Gastroesophageal sphincter (tissue), 4 donors: ENCODE measurements at regions not wholly inside any gene's neighbourhood (a gene's known extent, or its start where the extent isn't known, plus 50 kb on each side); places are given as distances from the start of the nearest gene placed in this dataset.
"Not testable (repeated sequence)": the region's sequence is repeated elsewhere in the genome, so short reads cannot be mapped to it uniquely, and the experiment has no call there.

Experiments used
- ATAC-seq: fragments of 150-250 bp; one replicate; pipeline ENCODE4 v1.9.1; 2016; ENCODE audit warnings: mild to moderate bottlenecking, moderate library complexity
- H3K27ac ChIP-seq, 4 donors: fragments of 200-600 bp; sonication (generic) in 3 of 4; 1 replicate in 3 of 4; 2 replicates in 1 of 4; pipeline ENCODE4 v1.5.1; 2016 to 2019
- H3K27me3 ChIP-seq: fragments of 200-600 bp; sonication (generic); one replicate; pipeline ENCODE4 v1.5.1; 2019
- H3K36me3 ChIP-seq, 2 donors: fragments of 200-600 bp; sonication (generic); one replicate each; pipeline ENCODE4 v1.5.1; 2019; ENCODE audit warnings: control low read depth in 1 of 2
- H3K4me1 ChIP-seq, 3 donors: fragments of 200-600 bp; sonication (generic); 1 replicate in 2 of 3; 2 replicates in 1 of 3; pipeline ENCODE4 v1.5.1; 2016 to 2019; ENCODE audit warnings: control low read depth in 2 of 3
- H3K4me3 ChIP-seq, 2 donors: fragments of 200-600 bp; sonication (generic); one replicate each; pipeline ENCODE4 v1.5.1; 2019; ENCODE audit warnings: mild to moderate bottlenecking in 1 of 2, moderate library complexity in 1 of 2
- H3K9me3 ChIP-seq, 3 donors: fragments of 200-600 bp; sonication (generic); one replicate each; pipeline ENCODE4 v1.5.1; 2017 to 2019; ENCODE audit warnings: control low read depth in 2 of 3
- EP300 ChIP-seq: sonication (generic); formaldehyde crosslinking; IDR thresholded peaks from one replicate; pipeline ENCODE4 v1.6.1; 2017; ENCODE audit warnings: antibody characterized with exemption, mild to moderate bottlenecking
- POLR2A ChIP-seq, 2 donors: fragments of 450-650 bp; IDR thresholded peaks; one replicate each; pipeline ENCODE4 v1.6.1; 2017; ENCODE audit warnings: antibody characterized with exemption in 2 of 2, mild to moderate bottlenecking in 2 of 2, moderate library complexity in 1 of 2
- POLR2AphosphoS5 ChIP-seq: sonication (generic); formaldehyde crosslinking; IDR thresholded peaks from one replicate; pipeline ENCODE4 v1.6.1; 2017; ENCODE audit warnings: antibody characterized with exemption
- WGBS, 2 donors: methylation state at CpG; one replicate each; pipeline ENCODE4 v1.1.5; 2018; ENCODE audit warnings: low coverage in 1 of 2; 5-methylcytosine and 5-hydroxymethylcytosine counted together
- TF ChIP-seq, protein P1 (sequence below), 4 experiments: fragments of 200-600 bp in 2 of 4; fragments of 450-650 bp in 2 of 4; sonication (generic) in 1 of 4; IDR thresholded peaks; one replicate each; pipeline ENCODE4 v1.5.1; 2017 to 2019; ENCODE audit warnings: antibody characterized with exemption in 4 of 4, mild to moderate bottlenecking in 2 of 4, moderate library complexity in 2 of 4

DNA sequence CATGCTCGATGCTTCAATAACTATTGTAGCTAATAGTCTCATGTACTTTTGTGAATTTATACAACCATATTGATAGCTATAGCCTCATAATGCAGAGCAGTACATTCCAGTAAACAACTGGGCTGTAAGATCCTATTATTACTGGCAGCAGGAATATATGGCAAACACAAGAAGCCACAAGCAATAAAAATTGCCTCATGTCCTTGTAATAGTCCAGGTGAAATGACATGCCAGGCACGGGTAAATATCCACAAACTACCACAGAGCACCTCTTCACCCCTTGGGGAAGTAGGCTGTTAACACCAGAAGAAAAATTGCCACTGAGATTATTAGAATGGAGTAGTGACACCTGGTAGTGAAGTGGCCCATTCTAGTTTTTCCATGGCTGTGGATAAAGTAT is 158.3 kb downstream of the MTX2 start:
- 64 to 67% methylated on average over 2 of the region's 2 CpGs for WGBS, 2 donors
- no peaks in the 10 kb centered on the region for H3K4me1 ChIP-seq
- no peak for ATAC-seq
- H3K4me3 ChIP-seq: no peak overlapping the region
- H3K36me3 ChIP-seq: no peaks in the 10 kb centered on the region
- H3K27ac ChIP-seq: no peak overlapping the region
- TF ChIP-seq, protein P1, sequence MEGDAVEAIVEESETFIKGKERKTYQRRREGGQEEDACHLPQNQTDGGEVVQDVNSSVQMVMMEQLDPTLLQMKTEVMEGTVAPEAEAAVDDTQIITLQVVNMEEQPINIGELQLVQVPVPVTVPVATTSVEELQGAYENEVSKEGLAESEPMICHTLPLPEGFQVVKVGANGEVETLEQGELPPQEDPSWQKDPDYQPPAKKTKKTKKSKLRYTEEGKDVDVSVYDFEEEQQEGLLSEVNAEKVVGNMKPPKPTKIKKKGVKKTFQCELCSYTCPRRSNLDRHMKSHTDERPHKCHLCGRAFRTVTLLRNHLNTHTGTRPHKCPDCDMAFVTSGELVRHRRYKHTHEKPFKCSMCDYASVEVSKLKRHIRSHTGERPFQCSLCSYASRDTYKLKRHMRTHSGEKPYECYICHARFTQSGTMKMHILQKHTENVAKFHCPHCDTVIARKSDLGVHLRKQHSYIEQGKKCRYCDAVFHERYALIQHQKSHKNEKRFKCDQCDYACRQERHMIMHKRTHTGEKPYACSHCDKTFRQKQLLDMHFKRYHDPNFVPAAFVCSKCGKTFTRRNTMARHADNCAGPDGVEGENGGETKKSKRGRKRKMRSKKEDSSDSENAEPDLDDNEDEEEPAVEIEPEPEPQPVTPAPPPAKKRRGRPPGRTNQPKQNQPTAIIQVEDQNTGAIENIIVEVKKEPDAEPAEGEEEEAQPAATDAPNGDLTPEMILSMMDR (IDR thresholded peaks at IDR 0.05): no peak
- no peak for TF ChIP-seq POLR2A (IDR thresholded peaks at IDR 0.05)
- TF ChIP-seq EP300: no peak
- no peak for TF ChIP-seq POLR2AphosphoS5
- H3K9me3 ChIP-seq: no peaks in the 10 kb centered on the region
- no peaks in the 10 kb centered on the region for H3K27me3 ChIP-seq

DNA sequence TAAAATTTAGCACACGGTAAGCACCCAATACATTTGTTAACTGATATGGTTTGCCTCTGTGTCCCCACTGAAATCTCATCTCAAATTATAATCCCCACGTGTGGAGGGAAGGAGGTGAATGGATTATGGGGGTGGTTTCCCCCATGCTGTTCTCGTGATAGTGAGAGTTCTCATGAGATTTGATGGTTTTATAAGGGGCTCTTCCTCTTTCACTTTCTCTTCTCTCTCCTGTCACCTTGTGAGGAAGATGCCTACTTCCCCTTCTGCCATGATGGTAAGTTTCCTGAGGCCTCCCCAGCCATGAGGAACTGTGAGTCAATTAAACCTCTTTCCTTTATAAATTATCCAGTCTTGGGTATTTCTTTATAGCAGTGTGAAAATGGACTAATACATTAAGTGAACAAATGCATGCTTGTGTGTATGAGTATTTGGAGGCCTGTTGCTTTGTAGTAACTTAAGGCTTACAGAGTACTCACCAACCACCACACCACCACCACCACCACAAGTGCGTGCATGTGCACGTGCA is 159.8 kb downstream of the MTX2 start:
- peaks cover 0 to 12% (median 0%) of the 10 kb centered on the region in 3 donors for H3K9me3 ChIP-seq
- ATAC-seq, H3K36me3 ChIP-seq, H3K4me3 ChIP-seq, H3K4me1 ChIP-seq, H3K27ac ChIP-seq, H3K27me3 ChIP-seq: not testable (repeated sequence)
- 38 to 78% methylated on average over 1 to 5 of the region's 5 CpGs for whole genome bisulfite sequencing, 2 donors

- WGBS, 2 donors: 75 to 77% methylated on average over 2 of the region's 2 CpGs
- Histone ChIP-seq H3K36me3 (no peaks in the 10 kb centered on the region), H3K4me1 (no peaks in the 10 kb centered on the region), H3K9me3 (peaks cover 0 to 12% (median 0%) of the 10 kb centered on the region in 3 donors), H3K4me3 (no peak overlapping the region), H3K27me3 (peaks cover 4% of the 10 kb centered on the region), H3K27ac (no peak overlapping the region)
- TF ChIP-seq EP300 (no peak), POLR2A (IDR thresholded peaks at IDR 0.05) (no peak), POLR2AphosphoS5 (no peak)
- TF ChIP-seq, protein P1 (IDR thresholded peaks at IDR 0.05): no peak
- no peak for ATAC-seq
Observed at GRCh38 chr2:176432434-176432833, 163.2 kb downstream of the MTX2 start.

GRCh38 chr2:176435729-176436128 is 166.5 kb downstream of the MTX2 start:
- no peak for TF ChIP-seq POLR2A (IDR thresholded peaks at IDR 0.05)
- TF ChIP-seq POLR2AphosphoS5: no peak
- TF ChIP-seq EP300: no peak
- TF ChIP-seq, protein P1 (IDR thresholded peaks at IDR 0.05): no peak
- H3K27ac ChIP-seq: no peak overlapping the region
- no peak for ATAC-seq
- no peak overlapping the region for H3K4me3 ChIP-seq
- H3K4me1 ChIP-seq: no peaks in the 10 kb centered on the region
- 60 to 80% methylated on average over 3 of the region's 3 CpGs for WGBS, 2 donors
- no peaks in the 10 kb centered on the region for H3K36me3 ChIP-seq
- H3K9me3 ChIP-seq: peaks cover 0 to 12% (median 0%) of the 10 kb centered on the region in 3 donors
- H3K27me3 ChIP-seq: peaks cover 4% of the 10 kb centered on the region

DNA sequence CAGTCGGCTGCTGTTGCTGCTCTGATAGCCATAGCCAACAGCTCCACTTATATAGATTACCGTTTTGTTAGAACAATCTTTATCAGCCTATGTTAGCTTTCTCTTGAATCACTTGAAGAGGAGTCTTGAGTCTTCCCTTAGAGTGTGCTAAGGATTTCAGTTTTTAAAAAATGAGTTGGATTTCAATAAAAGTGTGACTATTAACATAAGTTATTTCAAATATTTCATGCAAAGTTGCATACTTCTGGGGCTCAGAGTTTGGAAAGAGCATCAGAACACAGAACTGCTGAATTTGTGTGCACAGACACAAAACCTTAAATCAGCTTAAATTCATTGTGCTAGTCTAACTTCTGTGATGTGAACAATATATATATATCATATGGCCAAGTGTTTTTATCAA is 174.7 kb downstream of the MTX2 start:
- no peaks in the 10 kb centered on the region for H3K27me3 ChIP-seq
- 73 to 79% methylated on average over 2 of the region's 2 CpGs for WGBS, 2 donors
- H3K9me3 ChIP-seq: no peaks in the 10 kb centered on the region
- no peak for ATAC-seq
- TF ChIP-seq POLR2A (IDR thresholded peaks at IDR 0.05) (no peak), EP300 (no peak), POLR2AphosphoS5 (no peak)
- TF ChIP-seq, protein P1 (IDR thresholded peaks at IDR 0.05): no peak
- no peaks in the 10 kb centered on the region for H3K4me1 ChIP-seq
- H3K27ac ChIP-seq: no peak overlapping the region
- H3K4me3 ChIP-seq: no peak overlapping the region
- H3K36me3 ChIP-seq: no peaks in the 10 kb centered on the region
